ENCODE measurements at regions not wholly inside any gene's neighbourhood (a gene's known extent, or its start where the extent isn't known, plus 50 kb on each side); places are given as distances from the start of the nearest gene placed in this dataset.

- TF ChIP-seq POLR2A (IDR thresholded peaks at IDR 0.05) (no peak), CTCF (IDR thresholded peaks at IDR 0.05) (no peak)
Measured at GRCh38 chr18:29096079-29096770, 919.3 kb upstream of the CDH2 start.

Measured in uterus (tissue), 2 donors.